C4-2B (cell line): ENCODE measurements at regions not wholly inside any gene's neighbourhood (a gene's known extent, or its start where the extent isn't known, plus 50 kb on each side); places are given as distances from the start of the nearest gene placed in this dataset.

ENCODE experiments used
- CTCF ChIP-seq: fragments of 450-650 bp; conservative IDR thresholded peaks from 2 replicates; pipeline ENCODE4 v1.5.1; 2017; ENCODE audit warnings: mild to moderate bottlenecking
- ZFX ChIP-seq: fragments of 450-650 bp; IDR thresholded peaks from 2 replicates; pipeline ENCODE4 v1.6.1; 2017

- TF ChIP-seq CTCF: no peak
- TF ChIP-seq ZFX: no peak
Observed at GRCh38 chr10:90394311-90394710, 463.5 kb downstream of the HTR7 start.
